Calu3 (cell line): ENCODE measurements at regions not wholly inside any gene's neighbourhood (a gene's known extent, or its start where the extent isn't known, plus 50 kb on each side); places are given as distances from the start of the nearest gene placed in this dataset.

ENCODE experiments used
- BruUV-seq: library from RNA; stranded (reverse); fragments of 400-500 nt; replicated peaks from 2 replicates; lab custom pipeline; 2021; lab: Mats Ljungman, UMichigan
- CTCF ChIA-PET: fragments of 300-600 bp; sonication (Branson Sonifier 250); formaldehyde crosslinking; loops from one replicate; lab custom pipeline; 2022; ENCODE audit warnings: antibody characterized with exemption; lab: Charles Lee
- DNase-seq: peaks from one replicate; pipeline ENCODE4 v3.0.0; 2022
- H3K27ac Mint-ChIP-seq: one replicate; pipeline ENCODE4 v1.8.0; 2022; ENCODE audit warnings: mixed read lengths; ENCODE audit not compliant: unreplicated experiment
- H3K27me3 Mint-ChIP-seq: one replicate; pipeline ENCODE4 v1.8.0; 2022; ENCODE audit warnings: mixed read lengths; ENCODE audit not compliant: unreplicated experiment
- H3K36me3 Mint-ChIP-seq: one replicate; pipeline ENCODE4 v1.8.0; 2022; ENCODE audit warnings: mild to moderate bottlenecking, moderate library complexity, mixed read lengths; ENCODE audit not compliant: insufficient read depth, unreplicated experiment
- H3K4me1 Mint-ChIP-seq: one replicate; pipeline ENCODE4 v1.8.0; 2022; ENCODE audit warnings: mild to moderate bottlenecking, low read depth, mixed read lengths; ENCODE audit not compliant: unreplicated experiment
- H3K4me3 Mint-ChIP-seq: one replicate; pipeline ENCODE4 v1.8.0; 2022; ENCODE audit warnings: mild to moderate bottlenecking, low read depth, moderate library complexity, mixed read lengths; ENCODE audit not compliant: unreplicated experiment
- H3K9me3 Mint-ChIP-seq: one replicate; pipeline ENCODE4 v1.8.0; 2022; ENCODE audit warnings: low read depth, mixed read lengths; ENCODE audit not compliant: unreplicated experiment
- intact Hi-C: fragments of 100-400 bp; cut with micrococcal nuclease; formaldehyde crosslinking; loops from one replicate; pipeline ENCODE4 v1.10.0; 2022; ENCODE audit not compliant: unreplicated experiment
- TF ChIP-seq, protein P1 (sequence below): fragments of 200-600 bp; IDR thresholded peaks from one replicate; pipeline ENCODE4 v1.8.0; 2022; ENCODE audit warnings: antibody characterized with exemption; ENCODE audit not compliant: unreplicated experiment

DNA sequence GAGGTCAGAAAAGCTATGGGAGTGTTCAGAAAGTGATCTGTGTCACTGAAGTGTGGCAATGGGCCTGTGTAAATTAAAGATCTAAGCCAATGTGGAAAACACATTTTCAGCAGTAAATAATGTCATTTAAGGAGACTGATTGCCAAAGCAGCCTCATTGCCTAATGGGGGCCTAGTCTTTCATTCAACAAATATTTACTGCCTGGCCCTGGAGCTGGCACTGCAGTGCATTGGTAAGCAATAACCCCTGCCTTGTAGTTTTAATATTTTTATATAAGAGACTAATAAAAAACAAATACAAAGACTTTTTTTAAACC lies 326.6 kb downstream of the BTG1 start:
- H3K27ac Mint-ChIP-seq: no peak overlapping the region
- CTCF ChIA-PET: no interaction called here
- no peak overlapping the region for H3K4me3 Mint-ChIP-seq
- no peaks in the 10 kb centered on the region for H3K36me3 Mint-ChIP-seq
- DNase-seq: no peak
- no peaks in the 10 kb centered on the region for H3K27me3 Mint-ChIP-seq
- no TSS peak for BruUV-seq
- intact Hi-C loops: loop anchor here (10.0 kb wide), 2 partner anchors 176 to 434 kb away; no protein-coding TSS in a partner anchor
- H3K9me3 Mint-ChIP-seq: peaks cover 7% of the 10 kb centered on the region
- TF ChIP-seq, protein P1, sequence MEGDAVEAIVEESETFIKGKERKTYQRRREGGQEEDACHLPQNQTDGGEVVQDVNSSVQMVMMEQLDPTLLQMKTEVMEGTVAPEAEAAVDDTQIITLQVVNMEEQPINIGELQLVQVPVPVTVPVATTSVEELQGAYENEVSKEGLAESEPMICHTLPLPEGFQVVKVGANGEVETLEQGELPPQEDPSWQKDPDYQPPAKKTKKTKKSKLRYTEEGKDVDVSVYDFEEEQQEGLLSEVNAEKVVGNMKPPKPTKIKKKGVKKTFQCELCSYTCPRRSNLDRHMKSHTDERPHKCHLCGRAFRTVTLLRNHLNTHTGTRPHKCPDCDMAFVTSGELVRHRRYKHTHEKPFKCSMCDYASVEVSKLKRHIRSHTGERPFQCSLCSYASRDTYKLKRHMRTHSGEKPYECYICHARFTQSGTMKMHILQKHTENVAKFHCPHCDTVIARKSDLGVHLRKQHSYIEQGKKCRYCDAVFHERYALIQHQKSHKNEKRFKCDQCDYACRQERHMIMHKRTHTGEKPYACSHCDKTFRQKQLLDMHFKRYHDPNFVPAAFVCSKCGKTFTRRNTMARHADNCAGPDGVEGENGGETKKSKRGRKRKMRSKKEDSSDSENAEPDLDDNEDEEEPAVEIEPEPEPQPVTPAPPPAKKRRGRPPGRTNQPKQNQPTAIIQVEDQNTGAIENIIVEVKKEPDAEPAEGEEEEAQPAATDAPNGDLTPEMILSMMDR: no peak
- H3K4me1 Mint-ChIP-seq: peaks cover 12% of the 10 kb centered on the region

DNA sequence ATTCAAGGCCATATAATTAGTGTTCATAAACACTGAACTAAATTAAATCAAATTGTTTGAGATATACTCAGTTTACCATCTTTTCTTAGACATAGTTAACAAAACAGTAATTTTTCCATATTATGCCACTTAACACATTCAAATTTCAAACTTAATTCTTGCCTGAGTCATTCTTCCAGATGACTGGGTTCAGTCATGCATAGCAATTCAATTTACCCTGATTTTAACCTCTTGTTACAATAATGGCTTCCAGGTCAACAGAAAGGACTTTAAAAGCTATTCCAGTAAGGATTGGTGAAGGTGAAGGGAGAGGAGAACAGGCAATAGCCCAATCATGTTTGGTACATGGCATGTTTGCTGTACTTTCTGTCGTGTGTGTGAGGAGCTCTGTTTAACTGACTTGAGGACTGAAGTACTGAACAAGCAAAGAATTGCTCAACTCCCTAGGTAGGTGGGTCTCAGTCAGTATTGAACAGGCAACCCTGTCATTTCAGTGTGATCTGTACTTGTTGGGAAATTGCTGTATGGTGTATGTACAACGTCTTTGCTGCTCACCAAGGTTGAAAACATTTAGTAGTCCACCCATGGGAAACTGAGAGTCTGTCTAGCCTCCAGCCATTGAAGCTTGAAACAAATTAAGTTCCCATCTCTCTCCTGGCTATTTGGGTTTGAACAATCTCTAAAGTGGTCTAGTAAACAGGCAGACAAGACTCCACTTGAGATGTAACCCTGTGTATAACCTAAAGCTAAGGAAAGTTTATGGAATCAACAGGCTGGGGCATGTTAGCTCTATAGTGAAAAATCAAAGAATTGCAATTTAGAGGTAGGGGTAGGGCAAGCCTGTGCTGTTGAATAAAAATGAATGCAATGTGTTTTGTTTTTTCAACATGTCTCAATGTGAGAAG lies 327.2 kb downstream of the BTG1 start:
- BruUV-seq: no TSS peak
- CTCF ChIA-PET: no interaction called here
- peaks cover 12% of the 10 kb centered on the region for H3K4me1 Mint-ChIP-seq
- H3K4me3 Mint-ChIP-seq: no peak overlapping the region
- DNase-seq: no peak
- intact Hi-C loops: loop anchor here (10.0 kb wide), 2 partner anchors 176 to 434 kb away; no protein-coding TSS in a partner anchor
- TF ChIP-seq, protein P1: no peak
- no peaks in the 10 kb centered on the region for H3K27me3 Mint-ChIP-seq
- no peak overlapping the region for H3K27ac Mint-ChIP-seq
- H3K36me3 Mint-ChIP-seq: no peaks in the 10 kb centered on the region
- H3K9me3 Mint-ChIP-seq: peaks cover 7% of the 10 kb centered on the region

- DNase-seq: no peak
- no peak overlapping the region for H3K27ac Mint-ChIP-seq
- H3K27me3 Mint-ChIP-seq: no peaks in the 10 kb centered on the region
- H3K4me1 Mint-ChIP-seq: peaks cover 12% of the 10 kb centered on the region
- CTCF ChIA-PET: no interaction called here
- H3K9me3 Mint-ChIP-seq: peaks cover 7% of the 10 kb centered on the region
- H3K4me3 Mint-ChIP-seq: no peak overlapping the region
- BruUV-seq: no TSS peak
- TF ChIP-seq, protein P1: no peak
- intact Hi-C loops: loop anchor here (10.0 kb wide), 2 partner anchors 177 to 433 kb away; no protein-coding TSS in a partner anchor
- H3K36me3 Mint-ChIP-seq: no peaks in the 10 kb centered on the region
Observed at GRCh38 chr12:91817517-91817916, 328.1 kb downstream of the BTG1 start.

DNA sequence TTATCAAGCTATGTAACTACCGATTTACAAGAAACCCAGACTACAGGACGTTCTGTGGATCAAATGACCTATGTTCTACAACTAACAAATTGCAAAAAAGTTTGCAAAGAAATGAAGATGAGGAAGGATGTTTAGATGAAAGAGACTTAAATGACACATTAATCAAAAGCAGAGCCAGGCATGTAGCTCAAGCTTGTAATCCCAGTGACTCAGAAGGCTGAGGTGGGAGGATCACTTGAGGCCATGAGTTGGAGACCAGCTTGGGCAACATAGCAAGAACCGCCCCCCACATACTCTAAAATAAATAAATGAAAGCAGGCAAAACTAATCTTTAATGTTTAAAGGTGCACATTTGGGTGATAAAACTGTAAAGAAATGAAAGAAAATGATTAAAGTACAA lies 331.9 kb downstream of the BTG1 start:
- BruUV-seq: no TSS peak
- CTCF ChIA-PET: interaction anchor here (1.2 kb wide), 1 partner anchor 323 kb away, joined by 3 read pairs; no protein-coding TSS in a partner anchor
- H3K4me3 Mint-ChIP-seq: no peak overlapping the region
- TF ChIP-seq, protein P1: no peak
- no peak for DNase-seq
- no peaks in the 10 kb centered on the region for H3K27me3 Mint-ChIP-seq
- no peaks in the 10 kb centered on the region for H3K36me3 Mint-ChIP-seq
- H3K4me1 Mint-ChIP-seq: peaks cover 12% of the 10 kb centered on the region
- no peak overlapping the region for H3K27ac Mint-ChIP-seq
- intact Hi-C loops: loop anchor here (2.0 to 10.0 kb wide), 5 partner anchors 139 to 834 kb away; no protein-coding TSS in a partner anchor
- H3K9me3 Mint-ChIP-seq: peaks cover 3% of the 10 kb centered on the region
